ENCODE measurements at regions not wholly inside any gene's neighbourhood (a gene's known extent, or its start where the extent isn't known, plus 50 kb on each side); places are given as distances from the start of the nearest gene placed in this dataset.
"Not testable (repeated sequence)": the region's sequence is repeated elsewhere in the genome, so short reads cannot be mapped to it uniquely, and the experiment has no call there.

DNA sequence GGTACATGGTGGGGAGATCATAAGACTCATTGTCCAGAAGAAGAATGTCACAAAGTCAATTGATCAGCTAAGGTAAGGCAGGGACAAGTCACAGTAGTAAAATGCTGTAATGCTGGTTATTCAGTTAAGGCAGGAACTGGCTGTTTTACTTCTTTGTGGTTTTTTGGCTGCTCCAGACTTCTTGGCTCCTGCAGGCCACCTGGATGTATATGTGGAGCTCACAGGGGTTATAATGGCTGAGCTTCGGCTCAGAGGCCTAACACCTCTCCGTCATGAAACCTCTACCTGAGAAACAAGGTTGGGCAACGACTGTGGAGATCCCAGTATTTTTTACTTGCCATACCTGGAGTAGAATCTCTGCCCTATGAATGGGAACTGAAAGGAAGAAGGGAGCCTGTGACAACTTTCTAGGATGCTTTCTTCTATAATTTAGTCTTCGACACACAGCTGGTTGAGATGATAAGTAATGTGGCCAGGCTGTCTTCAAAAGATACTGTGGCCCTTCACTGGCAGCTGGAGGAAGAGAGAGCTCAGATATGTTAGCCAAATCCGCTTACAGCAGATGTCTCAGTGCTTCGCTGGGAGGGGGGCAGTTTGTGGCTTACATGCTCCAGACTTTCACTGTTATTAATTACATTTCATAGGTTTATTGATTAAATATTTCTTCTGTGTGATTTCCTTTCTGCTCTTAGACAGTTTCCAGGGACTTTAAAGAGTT, 887.8 kb downstream of the IGSF11 start:
- H3K4me3 ChIP-seq = no peak overlapping the region
- no peak for TF ChIP-seq CTCF (IDR thresholded peaks at IDR 0.05; ENCODE audit: control extremely low read depth, extremely low read depth)
- H3K9ac ChIP-seq (ENCODE audit: insufficient read depth in 1 of 2, low read length in 2 of 2) = no peak overlapping the region
- H3K4me1 ChIP-seq (ENCODE audit: control insufficient read depth in 5 of 5, insufficient read depth in 5 of 5, low read length in 5 of 5) = no peaks in the 10 kb centered on the region
- WGBS, 2 donors = 80 to 83% methylated on average over 6 of the region's 6 CpGs
- H3K36me3 ChIP-seq (ENCODE audit: control insufficient read depth in 4 of 4, insufficient read depth in 4 of 4, low read length in 4 of 4) = no peaks in the 10 kb centered on the region
- no peaks in the 10 kb centered on the region for H3K27me3 ChIP-seq (ENCODE audit: control insufficient read depth in 3 of 3, insufficient read depth in 3 of 3, low read length in 2 of 3)
- H3K27ac ChIP-seq (ENCODE audit: low read depth in 1 of 2, low read length in 1 of 2) = no peak overlapping the region
- DNase-seq (no peak), ATAC-seq (ENCODE audit: insufficient read depth, low FRiP score) (no peak)
- H3K9me3 ChIP-seq (ENCODE audit: control insufficient read depth in 4 of 4, insufficient read depth in 3 of 4, low read length in 3 of 4) = peaks cover 0 to 12% (median 1%) of the 10 kb centered on the region in 4 donors

GRCh38 chr3:118151164-118151563, 883.5 kb downstream of the IGSF11 start:
- Histone ChIP-seq H3K36me3 (ENCODE audit: control insufficient read depth in 4 of 4, insufficient read depth in 4 of 4, low read length in 4 of 4) (no peaks in the 10 kb centered on the region), H3K9me3 (ENCODE audit: control insufficient read depth in 4 of 4, insufficient read depth in 3 of 4, low read length in 3 of 4) (peaks cover 0 to 4% (median 0%) of the 10 kb centered on the region in 4 donors), H3K9ac (ENCODE audit: insufficient read depth in 1 of 2, low read length in 2 of 2) (no peak overlapping the region), H3K27ac (ENCODE audit: low read depth in 1 of 2, low read length in 1 of 2) (no peak overlapping the region), H3K4me1 (ENCODE audit: control insufficient read depth in 5 of 5, insufficient read depth in 5 of 5, low read length in 5 of 5) (no peaks in the 10 kb centered on the region), H3K4me3 (no peak overlapping the region), H3K27me3 (ENCODE audit: control insufficient read depth in 3 of 3, insufficient read depth in 3 of 3, low read length in 2 of 3) (no peaks in the 10 kb centered on the region)
- ATAC-seq (ENCODE audit: insufficient read depth, low FRiP score) = no peak
- no peak for TF ChIP-seq CTCF (IDR thresholded peaks at IDR 0.05; ENCODE audit: control extremely low read depth, extremely low read depth)
- no peak for DNase-seq

DNA sequence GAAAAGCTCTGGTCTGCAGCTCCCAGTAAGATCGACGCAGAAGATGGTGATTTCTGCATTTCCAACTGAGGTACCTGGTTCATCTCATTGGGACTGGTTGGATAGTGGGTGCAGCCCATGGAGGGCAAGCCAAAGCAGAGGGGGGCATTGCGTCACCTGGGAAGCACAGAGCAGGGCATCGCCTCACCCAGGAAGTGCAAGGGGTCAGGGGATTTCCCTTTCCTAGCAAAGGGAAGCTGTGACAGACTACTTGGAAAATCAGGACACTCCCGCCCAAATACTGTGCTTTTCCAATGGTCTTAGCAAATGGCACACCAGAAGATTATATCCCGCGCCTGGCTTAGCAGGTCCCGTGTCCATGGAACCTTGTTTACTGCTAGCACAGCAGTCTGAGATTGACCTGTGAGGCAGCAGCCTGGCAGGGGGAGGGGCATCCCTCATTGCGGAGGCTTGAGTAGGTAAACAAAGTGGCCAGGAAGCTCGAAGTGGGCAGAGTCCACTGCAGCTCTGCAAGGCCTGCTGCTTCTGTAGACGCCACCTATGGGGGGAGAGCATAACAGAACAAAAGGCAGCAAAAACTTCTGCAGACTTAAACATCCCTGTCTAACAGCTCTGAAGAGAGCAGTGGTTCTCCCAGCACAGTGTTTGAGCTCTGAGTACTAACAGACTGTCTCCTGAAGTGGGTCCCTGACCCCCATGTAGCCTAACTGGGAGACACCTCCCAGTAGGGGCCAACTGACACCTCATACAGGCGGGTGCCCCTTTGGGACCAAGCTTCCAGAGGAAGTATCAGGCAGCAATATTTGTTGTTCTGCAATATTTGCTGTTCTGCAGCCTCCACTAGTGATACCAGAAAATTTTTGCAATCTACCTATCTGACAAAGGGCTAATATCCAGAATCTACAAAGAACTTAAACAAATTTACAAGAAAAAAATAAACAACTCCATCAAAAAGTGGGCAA, 871.7 kb downstream of the IGSF11 start:
- not testable (repeated sequence) for H3K4me3 ChIP-seq; H3K27me3 ChIP-seq (ENCODE audit: control insufficient read depth in 3 of 3, insufficient read depth in 3 of 3, low read length in 2 of 3); H3K9ac ChIP-seq (ENCODE audit: insufficient read depth in 1 of 2, low read length in 2 of 2); H3K27ac ChIP-seq (ENCODE audit: low read depth in 1 of 2, low read length in 1 of 2); ATAC-seq (ENCODE audit: insufficient read depth, low FRiP score); H3K36me3 ChIP-seq (ENCODE audit: control insufficient read depth in 4 of 4, insufficient read depth in 4 of 4, low read length in 4 of 4); H3K9me3 ChIP-seq (ENCODE audit: control insufficient read depth in 4 of 4, insufficient read depth in 3 of 4, low read length in 3 of 4); H3K4me1 ChIP-seq (ENCODE audit: control insufficient read depth in 5 of 5, insufficient read depth in 5 of 5, low read length in 5 of 5); DNase-seq
- 82 to 86% methylated on average over 12 of the region's 12 CpGs for WGBS, 2 donors

- TF ChIP-seq CTCF (IDR thresholded peaks at IDR 0.05; ENCODE audit: control extremely low read depth, extremely low read depth) = no peak
- no peak for ATAC-seq (ENCODE audit: insufficient read depth, low FRiP score)
- DNase-seq = no peak
- Histone ChIP-seq H3K9me3 (ENCODE audit: control insufficient read depth in 4 of 4, insufficient read depth in 3 of 4, low read length in 3 of 4) (peaks cover 0 to 5% (median 0%) of the 10 kb centered on the region in 4 donors), H3K27me3 (ENCODE audit: control insufficient read depth in 3 of 3, insufficient read depth in 3 of 3, low read length in 2 of 3) (no peaks in the 10 kb centered on the region), H3K4me1 (ENCODE audit: control insufficient read depth in 5 of 5, insufficient read depth in 5 of 5, low read length in 5 of 5) (no peaks in the 10 kb centered on the region), H3K27ac (ENCODE audit: low read depth in 1 of 2, low read length in 1 of 2) (no peak overlapping the region), H3K36me3 (ENCODE audit: control insufficient read depth in 4 of 4, insufficient read depth in 4 of 4, low read length in 4 of 4) (no peaks in the 10 kb centered on the region), H3K9ac (ENCODE audit: insufficient read depth in 1 of 2, low read length in 2 of 2) (no peak overlapping the region), H3K4me3 (no peak overlapping the region)
- WGBS, 2 donors = 65 to 70% methylated on average over 4 of the region's 4 CpGs
Measured at GRCh38 chr3:118165413-118165812, 869.2 kb downstream of the IGSF11 start.
